NCI-H2196 (cell line): ENCODE measurements at regions not wholly inside any gene's neighbourhood (a gene's known extent, or its start where the extent isn't known, plus 50 kb on each side); places are given as distances from the start of the nearest gene placed in this dataset.
A peak's percentile ranks its signal among the peaks of the same experiment; 100 is the strongest.
"Not testable (repeated sequence)": the region's sequence is repeated elsewhere in the genome, so short reads cannot be mapped to it uniquely, and the experiment has no call there.

Experiments
- DNase-seq: peaks from one replicate; lab custom pipeline; 2025; ENCODE audit not compliant: unreplicated experiment; lab: John Stamatoyannopoulos, UW

DNA sequence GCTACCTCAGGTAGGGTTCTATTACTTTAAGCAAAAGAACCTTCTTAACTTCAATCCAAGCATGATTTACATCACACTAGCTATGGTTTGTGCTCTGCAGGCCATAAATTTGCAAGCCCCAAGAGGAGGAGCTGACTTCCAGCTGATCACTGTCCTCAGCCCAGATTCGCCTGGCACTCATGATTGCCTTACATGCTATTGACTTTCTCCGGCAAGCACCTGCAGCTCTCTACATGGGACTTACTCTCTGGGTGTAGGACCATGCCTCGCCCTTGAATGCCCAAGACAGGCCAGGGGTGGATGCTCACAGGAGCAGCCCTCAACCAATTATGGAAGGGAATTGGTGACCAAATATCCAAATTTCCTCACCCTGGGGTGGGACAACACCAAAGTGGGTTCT is 99.8 kb downstream of the ESM1 start:
- no peak for DNase-seq

DNA sequence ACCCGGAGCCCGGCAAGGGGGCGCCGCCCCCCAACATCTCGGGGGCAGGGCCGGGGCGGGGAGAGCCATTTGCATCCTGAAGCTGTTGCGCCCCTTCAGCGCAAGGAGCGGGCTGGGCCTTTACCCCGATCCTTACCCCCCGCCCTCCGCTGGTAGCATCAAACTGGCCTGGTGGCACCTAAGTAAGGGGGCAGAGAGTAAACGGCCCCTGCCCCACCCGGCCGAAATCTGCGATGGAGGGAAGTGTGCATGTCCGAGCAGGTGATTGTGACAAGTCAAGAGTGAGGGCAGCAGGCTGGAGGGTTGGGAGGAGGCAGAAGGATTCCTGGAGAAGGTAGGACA is 101.2 kb downstream of the ESM1 start:
- DNase-seq, result no peak

DNA sequence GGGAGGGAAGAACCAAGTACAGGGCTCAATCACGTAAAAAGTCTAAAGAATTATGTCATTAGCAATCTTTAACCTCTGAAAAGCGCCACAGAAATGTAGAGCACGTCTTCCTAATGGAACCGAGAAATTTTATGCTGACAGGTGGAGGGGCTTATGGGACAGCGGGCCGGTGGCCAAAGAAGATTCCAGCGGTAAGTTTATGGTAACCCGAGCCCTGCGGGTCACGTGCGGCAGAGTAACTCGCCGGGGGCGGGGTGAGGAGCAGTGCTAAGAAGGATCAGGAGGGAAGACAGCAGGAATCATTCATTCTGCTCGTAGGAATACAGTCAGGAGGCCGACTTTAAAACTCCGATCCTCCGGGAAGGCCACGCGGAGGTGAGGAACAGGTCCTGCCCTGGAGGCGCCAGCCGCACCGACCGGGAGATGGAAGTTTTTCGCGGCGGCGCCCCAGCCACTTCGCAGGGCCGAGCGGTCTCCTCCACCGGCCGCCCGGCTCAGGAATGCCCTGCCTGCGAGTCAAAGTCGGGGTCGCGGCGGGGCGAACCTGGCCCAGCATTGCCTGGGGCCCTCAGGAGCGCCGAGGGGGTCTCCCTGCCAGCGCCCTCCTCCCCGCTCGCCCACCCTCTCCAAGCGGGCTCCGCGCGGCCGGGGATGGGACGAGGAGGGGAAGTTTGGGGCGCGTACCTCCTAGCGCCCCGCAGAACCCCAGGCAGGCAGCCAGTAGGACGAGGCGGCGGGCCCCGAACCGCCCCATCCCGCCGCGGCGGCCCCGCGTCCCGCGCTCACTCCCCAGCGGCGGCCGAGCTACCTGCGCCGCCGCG is 101.8 kb downstream of the ESM1 start:
- no peak for DNase-seq

DNA sequence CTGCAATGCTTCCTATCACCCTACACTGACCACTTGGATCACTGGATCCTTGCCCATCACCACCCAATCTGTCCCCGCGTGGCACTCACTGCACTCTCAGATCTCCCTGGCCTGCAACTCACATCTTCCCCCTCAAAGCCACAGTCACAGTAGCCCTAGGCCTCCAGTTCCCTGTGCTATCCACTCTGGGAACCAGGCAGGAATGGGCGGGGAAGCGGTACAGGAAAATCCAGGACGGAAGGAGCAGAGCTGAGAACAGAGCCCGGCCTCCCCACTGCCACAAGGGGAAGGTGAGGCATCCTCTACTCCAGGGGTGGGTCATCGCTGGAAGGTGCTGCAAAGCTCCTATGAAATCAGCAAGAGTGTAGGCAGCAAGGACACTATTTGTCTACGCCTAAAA is 102.6 kb downstream of the ESM1 start:
- DNase-seq, result no peak

DNA sequence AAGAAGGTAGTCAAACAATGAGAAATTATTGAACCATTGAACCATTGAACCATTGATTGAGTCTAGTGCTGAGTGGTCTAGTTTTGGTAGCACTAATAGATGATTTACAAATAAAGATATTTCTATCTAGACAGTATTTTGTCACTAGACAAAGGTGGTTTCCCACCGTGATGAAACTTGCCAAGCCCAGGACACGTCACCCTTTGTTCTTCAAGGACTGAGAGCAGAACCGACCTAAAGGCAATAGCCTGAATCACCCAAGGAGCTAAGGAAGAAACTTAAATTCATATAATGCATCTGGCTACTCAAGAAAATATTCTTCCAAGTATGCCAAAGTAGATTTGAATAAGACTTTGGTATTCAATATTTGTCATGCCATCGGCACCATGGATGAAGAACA is 103.3 kb downstream of the ESM1 start:
- DNase-seq, result no peak

DNA sequence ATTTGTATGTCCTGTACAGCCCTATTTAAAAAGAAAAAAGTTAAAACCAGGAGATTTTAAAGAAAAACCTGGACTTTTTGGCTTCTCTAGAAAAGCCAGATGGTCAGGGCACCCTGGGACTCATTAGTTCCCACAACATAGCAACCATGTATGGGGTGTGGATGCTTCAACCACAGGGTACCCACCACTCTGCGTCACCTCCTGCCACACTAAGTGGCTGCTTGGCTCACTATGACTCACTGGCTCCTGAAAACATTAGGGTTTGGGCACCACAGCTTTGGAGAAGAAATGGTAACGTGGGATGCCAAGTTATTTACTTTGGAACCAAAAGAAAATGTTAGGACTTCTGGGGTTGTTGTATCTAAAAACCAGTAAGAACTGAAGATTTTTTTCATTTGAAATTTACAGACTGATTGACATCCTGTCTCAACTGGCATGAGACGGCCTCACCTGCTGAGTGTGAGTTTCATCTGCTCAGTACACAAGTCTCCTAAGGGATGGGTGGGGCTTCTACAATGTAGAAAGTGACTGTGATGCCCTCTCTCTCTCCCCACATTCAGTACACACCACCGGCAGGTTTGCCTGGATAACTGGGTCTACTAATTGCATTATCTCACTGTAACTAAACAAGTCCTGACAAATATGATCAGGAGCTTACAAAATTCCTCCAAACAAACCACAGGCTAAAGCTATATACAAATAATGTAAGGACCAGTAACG is 103.9 kb downstream of the ESM1 start:
- DNase-seq, result no peak

DNA sequence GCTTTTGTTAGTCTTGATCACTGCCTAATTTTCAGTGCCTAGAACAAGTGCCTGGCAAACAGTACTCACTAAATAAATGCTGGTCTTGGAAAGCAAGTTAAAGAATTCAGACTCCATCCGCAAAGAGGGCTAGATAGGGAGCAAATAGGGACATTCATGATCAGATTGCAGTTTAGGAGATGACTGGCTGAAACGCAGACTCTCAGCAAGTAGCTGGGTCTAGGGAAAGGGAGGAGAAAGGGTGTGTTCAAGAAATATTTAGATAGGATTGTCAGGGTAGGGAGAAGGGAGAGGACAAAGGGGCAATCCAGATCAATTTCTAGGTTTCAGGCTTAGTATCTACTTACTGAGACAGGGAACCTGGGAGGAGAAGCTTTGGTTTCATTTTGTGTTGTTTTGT is 108.4 kb downstream of the ESM1 start:
- no peak for DNase-seq

DNA sequence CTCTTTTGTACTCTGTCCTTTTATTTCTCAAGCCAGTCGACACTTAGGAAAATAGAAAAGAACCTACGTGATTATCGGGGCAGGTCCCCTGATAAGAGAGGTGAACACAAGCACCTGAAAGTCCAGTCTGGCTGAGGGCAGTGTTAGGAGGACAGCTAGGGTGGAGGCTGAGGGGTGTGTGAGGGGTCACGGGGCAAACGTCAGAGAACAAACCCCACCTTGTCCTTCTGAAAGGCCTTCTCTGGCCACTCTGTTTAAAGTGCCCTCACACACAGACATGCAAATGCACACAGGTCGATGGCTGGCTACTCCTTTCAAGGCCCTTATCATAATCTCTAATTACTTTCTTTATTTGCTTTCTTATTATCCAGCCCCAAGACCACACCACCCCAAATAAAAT is 108.8 kb downstream of the ESM1 start:
- DNase-seq, result no peak

DNA sequence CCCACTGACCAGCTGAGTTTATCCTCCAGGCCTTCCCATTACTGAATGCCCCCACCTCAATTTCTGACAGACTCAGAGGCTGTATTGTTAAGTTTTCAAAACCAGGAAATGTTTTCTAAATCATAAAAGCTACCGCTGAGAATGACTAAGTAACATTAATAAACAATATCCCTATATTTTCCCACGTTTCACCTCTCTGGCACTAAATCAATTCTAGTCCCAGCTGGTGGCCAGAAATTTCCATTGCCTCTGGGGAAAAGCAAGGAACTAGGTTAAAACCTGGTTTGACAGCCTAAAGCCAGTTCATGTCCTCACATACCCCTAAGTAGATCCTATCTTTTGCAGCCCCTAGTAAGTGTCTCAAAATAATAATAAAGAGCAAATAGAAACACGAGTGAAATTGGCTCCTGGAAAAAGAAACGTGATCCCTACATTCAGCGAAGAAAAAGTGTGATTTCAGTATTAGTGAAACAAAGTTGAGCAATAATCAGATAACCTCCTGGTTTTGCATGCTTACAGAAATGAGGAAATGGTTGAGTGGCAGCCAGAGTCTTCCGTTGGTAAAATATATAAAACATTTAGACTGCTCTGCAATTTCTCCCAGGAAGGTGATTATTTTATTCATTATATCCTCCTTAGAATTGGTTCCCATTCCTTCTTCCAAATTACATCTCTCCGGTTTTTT is 110.9 kb downstream of the ESM1 start:
- no peak for DNase-seq

DNA sequence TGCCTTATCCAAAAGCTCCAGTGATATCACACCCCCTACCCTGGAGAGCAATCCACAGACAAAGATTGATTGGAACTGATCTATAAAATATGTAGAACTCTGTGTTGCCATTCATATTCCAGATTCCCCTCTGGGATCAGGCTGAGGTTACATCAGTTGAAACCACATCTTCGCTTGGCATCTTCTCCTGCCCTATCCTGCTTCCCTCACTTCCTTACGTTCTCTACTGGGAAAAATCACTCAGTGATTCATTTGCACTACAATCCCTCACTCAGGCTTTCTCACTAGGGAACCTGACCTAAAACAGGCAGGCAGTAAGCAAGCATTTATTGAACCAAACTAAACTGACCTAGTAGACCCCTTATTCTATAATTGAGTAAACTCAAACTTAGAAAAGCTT is 111.7 kb downstream of the ESM1 start:
- DNase-seq, result no peak

DNA sequence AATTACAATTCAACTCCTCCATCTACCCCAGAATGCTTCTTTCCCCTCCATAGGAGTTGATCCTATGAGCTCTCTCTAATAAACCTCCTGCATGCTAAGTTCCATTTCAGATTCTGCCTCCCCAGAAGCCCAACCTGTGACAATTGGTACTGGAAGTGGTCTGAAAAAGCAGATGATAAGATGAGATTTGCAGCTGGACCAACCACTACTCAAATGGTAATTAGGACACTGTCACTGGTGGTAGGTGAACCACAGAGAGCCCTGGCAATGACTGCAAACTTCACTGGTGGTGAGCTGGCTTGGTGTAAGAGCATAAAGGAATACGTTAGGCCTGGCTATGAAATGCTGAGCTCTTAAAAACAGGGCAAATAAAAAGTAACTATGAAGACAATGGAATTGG is 112.6 kb downstream of the ESM1 start:
- no peak for DNase-seq

DNA sequence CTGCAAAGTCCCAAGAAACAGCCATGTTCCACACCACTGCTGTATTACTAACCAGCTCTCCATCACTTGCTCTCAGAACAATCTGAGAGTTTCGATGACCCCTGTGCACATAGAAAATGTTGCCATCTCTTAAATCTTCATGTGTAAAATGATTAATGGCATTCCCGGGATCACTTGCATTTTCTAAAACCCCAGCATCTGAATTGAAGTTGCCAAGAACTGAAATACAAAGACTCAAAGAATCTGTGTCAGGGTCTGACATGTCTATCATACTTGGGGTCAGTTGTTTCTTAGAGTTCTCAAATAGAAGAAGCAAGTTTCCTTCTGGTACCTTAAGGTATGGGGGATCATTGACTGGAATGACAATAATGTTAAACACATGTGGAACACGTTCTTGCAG is 115.1 kb downstream of the ESM1 start:
- no peak for DNase-seq

DNA sequence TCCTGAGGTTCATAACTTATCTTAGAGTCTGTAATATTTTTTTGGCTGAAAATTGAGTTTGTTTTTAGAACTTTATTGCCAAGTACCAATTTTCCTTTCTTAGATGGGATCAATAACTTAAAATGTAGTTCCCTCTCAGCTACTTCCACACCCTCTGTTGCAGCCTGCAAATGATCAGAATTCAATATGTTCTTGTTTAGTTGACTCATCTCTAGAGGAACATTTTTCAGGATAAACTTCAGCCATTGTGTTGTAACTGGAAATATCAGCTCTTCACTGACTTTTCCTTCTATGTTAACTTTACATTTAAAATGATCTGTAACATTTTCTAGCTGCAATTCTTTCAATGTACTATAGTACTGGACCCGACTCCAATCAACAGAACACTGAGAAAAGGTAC is 115.7 kb downstream of the ESM1 start:
- DNase-seq, result no peak

DNA sequence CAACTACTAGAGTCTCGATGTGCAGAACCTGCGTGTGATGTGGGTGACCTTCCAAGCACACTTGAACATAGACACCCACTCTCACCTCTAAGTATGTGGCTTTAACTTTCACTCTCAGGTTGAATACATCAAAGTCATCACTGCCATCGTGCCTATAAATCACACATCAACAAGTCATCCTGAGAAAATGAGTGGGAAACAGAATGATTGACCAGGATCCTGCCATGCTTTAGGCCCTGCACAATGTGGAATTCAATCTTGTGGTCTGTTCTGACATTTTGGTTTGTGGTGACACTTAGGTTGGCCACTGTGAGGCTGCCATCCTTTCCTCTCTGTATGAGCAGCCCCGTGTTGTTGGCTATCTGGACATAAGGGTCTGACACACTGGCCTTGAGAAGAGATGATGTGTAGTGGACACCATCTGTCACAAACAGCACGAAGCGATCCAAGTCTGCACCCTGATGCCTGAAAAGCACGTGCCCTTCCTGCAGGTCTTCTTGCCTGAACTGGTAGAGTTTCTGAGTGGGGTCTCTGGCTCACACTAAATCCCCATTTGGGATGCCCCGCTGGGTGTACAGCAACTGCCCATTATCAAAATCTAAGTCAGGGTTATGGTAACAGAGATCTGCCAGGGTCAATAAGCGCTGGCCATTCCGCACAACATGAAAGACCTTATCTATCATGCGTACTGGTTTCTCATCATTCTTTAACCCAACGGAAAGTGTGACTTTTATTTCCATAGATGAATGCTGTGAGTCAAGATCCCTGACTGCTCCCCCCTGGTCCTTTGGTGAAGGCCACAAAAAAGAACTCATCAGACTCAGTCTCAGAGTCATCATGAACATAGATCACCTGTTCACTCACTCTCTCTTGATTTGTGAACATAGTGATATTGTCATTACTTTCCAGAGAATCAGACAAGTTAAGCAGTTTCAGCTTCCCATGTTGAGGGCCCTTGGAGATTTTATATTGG is 116.6 kb downstream of the ESM1 start:
- DNase-seq, result no peak

DNA sequence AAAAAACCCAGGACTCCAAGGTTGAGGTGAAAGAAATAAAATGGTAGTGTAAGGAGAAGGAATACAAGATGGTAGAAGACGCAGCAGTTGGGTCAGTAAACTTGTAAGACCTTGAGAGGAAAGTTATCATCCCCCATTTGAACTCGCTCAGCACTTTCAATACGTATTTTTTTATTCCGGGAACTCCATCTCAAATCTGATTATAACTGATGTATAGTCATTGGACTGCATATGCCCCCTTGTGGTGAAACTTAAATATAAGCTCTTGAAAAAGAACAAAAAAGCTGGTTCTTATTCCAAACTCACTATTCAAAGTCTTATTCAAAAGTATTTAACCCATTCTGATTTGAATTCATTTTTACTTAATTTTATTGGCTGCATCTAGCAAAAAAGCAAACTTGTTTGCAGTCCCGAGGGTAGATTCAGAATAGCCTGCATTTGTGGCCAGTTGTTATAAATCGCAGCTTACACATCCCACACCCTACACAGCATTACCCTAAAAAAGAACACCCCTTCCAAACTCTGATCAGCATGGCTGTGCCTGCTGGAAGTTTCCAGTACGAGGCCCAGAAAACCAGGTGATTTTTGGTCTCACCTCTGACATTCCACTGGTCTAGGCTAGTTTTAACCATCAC is 118.0 kb downstream of the ESM1 start:
- DNase-seq, result peak; percentile 18

DNA sequence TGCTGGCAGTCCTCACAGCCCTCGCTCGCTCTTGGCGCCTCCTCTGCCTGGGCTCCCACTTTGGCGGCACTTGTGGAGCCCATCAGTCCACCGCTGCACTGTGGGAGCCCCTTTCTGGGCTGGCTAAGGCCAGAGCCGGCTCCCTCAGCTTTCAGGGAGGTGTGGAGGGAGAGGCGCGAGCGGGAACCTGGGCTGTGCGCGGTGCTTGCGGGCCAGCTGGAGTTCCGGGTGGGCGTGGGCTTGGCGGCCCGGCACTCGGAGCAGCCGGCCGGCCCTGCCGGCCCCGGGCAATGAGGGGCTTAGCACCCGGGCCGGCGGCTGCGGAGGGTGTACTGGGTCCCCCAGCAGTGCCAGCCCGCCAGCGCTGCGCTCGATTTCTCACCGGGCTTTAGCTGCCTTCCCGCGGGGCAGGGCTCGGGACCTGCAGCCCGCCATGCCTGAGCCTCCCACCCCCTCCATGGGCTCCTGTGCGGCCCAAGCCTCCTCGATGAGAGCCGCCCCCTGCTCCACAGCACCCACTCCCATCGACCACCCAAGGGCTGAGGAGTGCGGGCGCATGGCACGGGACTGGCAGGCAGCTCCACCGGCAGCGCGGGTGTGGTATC is 120.4 kb downstream of the ESM1 start:
- not testable (repeated sequence) for DNase-seq

DNA sequence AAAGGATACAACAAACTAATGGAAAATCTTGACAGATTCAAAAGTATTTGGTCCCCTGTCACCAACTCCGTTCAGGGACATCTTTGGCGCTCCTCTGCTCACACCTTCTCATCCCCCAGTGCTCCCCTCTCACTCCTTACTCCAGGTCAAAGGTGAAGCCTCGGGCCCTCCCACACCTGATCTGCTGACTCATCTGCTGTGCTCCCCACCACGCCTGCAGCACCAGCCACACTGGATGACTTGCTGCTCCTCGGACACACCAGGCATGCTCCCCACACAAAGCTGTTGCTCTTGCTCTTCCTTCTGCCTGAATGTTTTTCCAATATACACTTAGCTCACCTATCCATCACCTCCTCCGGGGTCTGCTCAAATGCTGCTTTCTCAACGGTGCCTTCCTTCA is 123.4 kb downstream of the ESM1 start:
- DNase-seq, result no peak

DNA sequence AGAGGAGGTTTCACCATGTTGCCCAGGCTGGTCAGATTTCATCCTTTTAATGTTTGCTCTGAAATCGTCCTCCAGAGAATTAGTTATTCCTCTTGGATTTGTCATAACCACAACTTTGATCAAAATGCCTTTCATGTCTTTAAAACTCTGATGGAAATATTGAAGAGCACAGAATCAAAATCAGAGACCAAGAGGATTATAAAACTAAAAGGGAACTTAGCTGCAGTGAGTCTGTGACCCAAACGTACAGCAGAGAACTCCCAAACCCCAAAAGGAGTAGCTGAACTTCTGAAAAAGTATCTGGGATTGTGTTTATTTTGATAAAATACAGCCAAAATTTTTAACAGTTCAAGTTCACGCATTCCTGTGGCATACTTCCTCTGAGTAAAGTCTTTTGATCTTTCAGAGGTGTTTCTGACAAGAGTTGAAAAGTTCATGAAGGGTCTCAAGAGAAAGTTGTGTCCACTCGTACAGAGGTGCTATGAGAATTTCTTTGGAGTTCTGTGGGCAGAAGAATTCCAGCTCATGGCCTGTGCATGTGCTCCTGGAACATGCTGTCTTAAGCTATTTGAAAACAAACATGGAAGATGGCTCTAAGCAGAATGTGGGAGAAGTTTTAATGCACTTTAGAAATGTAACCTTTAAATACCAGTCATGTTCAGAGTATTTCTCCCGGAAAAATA is 124.0 kb downstream of the ESM1 start:
- DNase-seq, result no peak

DNA sequence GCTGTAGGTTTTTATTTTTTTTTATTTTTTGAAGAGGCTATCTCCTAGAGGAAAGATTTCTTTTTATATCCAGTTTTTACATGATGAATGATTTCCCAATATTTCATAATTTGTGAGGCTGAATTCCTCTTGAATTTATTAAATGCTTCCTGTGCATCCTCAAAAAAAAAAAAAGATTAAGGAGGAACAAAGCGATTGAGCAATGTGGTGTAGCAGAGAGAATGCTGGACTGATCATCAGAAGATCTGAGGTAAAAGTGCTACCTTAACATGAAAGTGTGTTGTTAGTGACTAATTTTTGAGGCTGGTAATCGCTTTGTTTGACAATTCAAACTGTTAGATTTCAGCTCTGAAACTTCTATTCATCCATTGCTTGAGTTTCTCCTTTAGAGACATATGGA is 125.1 kb downstream of the ESM1 start:
- DNase-seq, result no peak

DNA sequence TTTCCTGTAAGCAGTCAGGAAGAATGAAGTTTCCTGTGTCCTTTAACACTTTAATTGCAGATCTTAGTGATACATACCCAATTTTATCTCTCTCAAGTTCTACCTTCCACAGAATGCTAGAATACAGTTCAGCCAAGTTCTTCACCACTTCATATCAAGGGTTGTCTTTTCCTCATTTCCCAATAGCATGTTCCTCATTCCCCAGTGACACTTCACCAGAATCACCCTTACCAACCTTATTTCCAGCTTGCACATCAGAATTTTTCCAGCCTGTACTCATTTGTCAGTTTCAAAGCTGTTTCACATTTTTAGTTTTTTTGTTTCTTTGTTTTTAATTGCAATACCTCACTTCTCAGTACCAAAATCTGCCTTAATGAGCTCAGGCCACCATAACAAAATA is 126.1 kb downstream of the ESM1 start:
- DNase-seq, result no peak
